IPS DF 4.7 (cell line): ENCODE measurements at regions not wholly inside any gene's neighbourhood (a gene's known extent, or its start where the extent isn't known, plus 50 kb on each side); places are given as distances from the start of the nearest gene placed in this dataset.

Experiments
- DNase-seq: peaks from one replicate; pipeline ENCODE4 v3.0.0-alpha.2; 2013; ENCODE audit warnings: low spot score; ENCODE audit errors: extremely low read depth

DNA sequence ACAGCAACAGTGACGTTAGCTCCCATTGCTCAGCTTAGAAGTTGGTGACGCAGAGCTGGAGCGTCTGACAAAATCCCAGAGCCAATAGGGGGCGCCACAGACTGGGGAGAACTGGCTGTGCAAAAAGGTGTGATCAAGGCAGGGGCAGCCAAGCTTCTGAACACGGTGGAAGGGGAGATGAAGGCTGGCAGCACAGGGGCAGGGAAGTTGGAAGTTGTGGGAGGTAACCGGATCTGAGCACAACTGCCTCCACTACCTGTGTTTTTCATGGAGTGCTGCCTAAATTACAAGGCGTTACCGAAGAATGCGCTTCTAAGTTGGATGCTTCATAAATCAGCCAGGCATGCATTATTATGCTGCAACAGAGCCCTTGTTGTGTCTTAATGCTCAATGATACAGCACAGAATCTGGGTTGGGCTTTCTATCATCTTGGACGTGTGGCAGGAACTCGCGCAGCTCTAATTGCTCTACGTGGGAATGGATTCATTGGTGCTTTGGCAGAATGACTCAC lies 370.0 kb downstream of the SLC4A3 start:
- DNase-seq, result peak; percentile 53

GRCh38 chr2:219998107-219998506 lies 370.7 kb downstream of the SLC4A3 start:
- no peak for DNase-seq

DNA sequence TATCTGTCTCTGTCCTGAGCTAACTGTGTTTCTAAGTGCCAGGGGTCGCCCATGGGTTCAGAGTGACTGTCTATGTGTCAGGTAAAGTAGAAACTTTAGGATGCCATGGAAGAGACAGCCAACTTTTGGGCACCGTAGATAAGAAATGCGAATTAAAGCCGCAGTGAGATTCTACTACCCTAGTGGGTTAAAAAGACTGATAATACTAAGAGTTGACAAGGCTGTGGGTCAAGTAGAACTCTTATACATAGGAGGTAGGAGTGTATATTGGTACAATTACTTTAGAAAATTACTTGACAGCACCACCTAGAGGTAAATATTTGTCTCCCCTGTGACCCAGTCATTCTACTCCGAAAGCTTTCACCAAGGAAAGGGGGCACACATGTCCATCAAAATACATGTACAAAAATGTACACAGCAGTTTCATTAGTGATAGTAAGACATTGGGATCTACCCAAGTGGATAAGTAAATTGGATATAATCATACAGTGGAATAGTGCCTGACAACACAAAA lies 371.3 kb downstream of the SLC4A3 start:
- DNase-seq, result no peak

GRCh38 chr2:220000080-220000479 lies 372.6 kb downstream of the SLC4A3 start:
- no peak for DNase-seq

GRCh38 chr2:220000586-220000985 lies 373.2 kb downstream of the SLC4A3 start:
- no peak for DNase-seq

GRCh38 chr2:220001751-220002150 lies 374.3 kb downstream of the SLC4A3 start:
- no peak for DNase-seq

DNA sequence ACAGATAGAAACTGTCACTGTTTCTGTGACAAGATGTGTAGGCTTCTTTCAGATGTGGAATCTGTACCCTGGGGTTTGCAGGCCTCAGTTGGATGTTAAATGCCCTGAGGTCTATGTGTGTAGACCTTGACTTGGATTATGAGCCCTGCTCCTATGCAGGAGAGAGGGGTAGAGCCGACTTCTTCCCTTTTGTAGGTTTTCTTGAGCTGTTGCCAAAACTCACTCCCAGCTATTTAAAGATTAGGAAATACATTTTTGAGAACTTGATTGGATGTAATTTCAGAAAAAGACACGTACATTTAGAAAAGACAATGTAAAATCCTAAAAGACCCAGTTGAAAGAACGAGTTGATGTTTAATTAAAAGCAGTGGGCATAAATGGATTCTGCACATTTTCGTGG lies 374.8 kb downstream of the SLC4A3 start:
- no peak for DNase-seq

- DNase-seq, result no peak
Measured at GRCh38 chr2:220002699-220003098, 375.3 kb downstream of the SLC4A3 start.

GRCh38 chr2:220005362-220005761 lies 377.9 kb downstream of the SLC4A3 start:
- no peak for DNase-seq

DNA sequence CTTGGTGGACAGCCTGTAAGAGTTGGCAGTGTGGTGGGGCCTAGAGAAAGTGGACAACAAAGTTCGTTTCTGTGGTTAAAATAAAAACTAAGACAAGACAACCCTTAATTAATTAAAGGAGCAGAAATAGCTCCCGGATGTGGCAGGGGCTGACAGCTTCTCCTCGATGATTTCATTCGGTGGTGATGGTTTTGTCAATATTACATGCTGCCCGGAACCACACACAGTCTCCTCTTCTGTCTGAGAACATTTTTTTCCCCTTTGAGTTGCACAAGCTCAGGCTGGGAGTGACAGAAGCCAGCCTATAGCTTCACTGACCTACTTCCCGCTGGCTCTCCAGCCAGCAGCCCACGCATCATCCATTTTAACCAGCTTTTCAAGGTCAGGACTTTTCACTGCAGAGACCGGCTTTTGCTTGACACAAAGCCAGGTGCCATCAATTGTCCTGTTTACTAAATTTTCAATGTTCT lies 378.8 kb downstream of the SLC4A3 start:
- no peak for DNase-seq

DNA sequence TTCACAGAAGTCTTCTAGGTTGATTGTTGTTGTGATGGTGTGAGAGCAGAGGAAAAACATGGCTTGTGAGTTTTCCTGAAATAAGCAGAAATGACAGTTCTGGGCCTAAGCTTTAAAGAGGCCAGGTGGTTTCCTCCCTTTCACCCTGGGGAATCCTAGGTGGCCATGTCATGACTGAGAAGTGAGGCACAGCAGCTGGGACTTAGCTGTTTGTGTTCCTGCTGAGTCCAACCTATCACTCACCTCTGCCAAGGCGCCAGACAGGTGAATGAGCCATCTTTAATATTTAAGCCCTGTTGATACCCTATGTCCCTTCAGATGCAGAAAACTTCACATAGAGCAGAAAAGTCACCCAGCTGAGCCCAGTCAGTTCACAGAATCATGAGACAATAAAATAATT lies 384.4 kb downstream of the SLC4A3 start:
- DNase-seq, result no peak

DNA sequence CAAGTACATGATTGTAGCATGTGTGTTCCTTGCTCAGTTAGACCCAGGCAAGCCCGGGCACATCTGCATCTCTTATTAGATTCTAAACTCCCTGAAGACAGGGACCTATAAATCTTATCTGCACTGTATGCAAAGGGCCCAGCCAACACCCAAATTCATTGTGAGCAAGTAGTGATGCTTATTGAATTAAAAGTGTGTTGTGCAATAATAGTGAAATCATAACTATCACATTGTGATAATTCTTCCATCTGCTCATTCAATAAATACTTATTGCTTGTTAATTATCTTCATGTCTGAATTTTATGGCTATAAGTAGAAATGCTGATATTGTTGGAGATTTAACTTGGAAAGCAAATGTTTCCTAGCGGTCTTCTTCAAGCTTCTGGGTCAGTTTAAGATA lies 387.5 kb downstream of the SLC4A3 start:
- no peak for DNase-seq

GRCh38 chr2:220015576-220015975 lies 388.1 kb downstream of the SLC4A3 start:
- DNase-seq, result no peak

GRCh38 chr2:220025207-220025606 lies 397.8 kb downstream of the SLC4A3 start:
- no peak for DNase-seq

DNA sequence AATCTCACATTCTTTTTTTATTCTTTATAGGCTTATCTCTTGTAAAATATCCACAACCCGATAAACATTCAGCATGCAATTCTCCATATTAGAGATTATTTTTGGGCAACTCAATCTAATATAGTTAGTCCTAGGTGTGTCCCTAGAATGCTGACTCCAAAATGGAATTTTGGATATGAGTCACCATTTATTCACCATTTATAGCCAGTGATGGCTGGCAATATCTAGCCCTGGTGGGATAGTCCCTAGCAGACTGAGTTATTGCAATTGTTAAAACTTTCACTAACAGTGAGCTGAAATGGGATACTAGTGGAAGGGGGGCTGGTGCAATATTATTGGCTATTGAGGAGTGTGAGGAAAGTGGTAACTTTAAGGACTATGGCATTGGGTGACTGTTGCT lies 401.6 kb downstream of the SLC4A3 start:
- DNase-seq, result no peak

- DNase-seq, result no peak
Measured at GRCh38 chr2:220033546-220033945, 406.1 kb downstream of the SLC4A3 start.

GRCh38 chr2:220034426-220035130 lies 407.1 kb downstream of the SLC4A3 start:
- no peak for DNase-seq

GRCh38 chr2:220036431-220036830 lies 409.0 kb downstream of the SLC4A3 start:
- DNase-seq, result no peak

DNA sequence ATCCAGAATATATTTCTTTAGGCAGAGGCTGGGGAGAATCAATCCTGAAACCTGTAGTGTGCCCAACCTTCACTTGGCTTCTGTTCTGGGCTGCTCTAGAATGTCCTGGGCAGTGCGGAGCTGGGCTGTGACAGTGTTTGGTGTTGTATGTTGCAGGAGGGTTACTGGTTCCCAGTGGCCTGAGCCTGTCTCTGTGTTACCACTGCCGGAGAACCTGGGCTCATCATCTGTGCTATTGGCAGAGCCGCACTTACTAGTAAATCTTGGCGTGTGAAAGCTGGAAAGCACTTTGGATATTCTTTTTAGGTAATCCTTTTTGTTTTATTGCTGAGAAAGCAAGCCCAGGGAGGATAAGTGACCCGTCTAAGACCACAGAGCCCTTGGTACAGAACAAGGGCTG lies 412.9 kb downstream of the SLC4A3 start:
- DNase-seq, result no peak

- DNase-seq, result no peak
Measured at GRCh38 chr2:220041447-220041846, 414.0 kb downstream of the SLC4A3 start.

DNA sequence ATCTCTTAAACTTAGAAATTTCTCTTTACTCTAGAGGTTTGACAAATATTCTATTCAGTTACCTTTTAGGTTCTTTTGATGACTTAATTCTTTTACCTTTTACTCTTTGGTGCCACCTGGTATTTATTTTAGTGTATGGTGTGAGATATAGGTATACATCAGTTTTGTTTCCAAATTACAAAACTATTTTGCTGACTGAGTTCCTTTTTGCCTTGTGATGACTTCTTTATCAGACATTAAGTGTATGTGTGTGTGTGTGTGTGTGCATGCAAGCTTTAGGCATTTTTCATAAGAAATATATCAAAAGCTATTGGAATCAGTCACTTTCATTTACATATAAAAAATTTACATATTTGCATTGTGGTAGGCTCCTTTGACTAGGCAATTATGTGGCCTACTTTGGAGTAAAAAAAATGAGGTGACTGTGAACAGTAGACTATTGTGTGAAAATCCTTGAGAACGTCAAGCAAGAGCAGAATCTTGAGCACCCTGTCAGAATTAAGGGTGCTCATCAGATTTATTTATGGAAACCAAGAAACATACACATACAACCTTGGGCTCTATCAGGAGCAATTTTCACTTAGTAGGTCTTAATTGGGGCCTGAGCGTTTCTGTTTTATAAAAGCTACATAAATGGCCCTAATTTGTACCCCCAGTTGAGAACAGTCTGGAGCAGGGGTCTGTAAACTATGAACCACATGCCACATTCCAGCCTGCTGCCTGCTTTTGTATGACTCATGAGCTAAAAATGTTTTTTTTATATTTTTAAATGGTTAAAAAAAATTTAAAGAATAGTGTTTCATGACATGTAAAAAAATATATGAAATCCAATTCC lies 415.9 kb downstream of the SLC4A3 start:
- DNase-seq, result no peak

- DNase-seq, result no peak
Measured at GRCh38 chr2:220043990-220044335, 416.5 kb downstream of the SLC4A3 start.
